Neural cell (in vitro differentiated cells): ENCODE measurements at regions not wholly inside any gene's neighbourhood (a gene's known extent, or its start where the extent isn't known, plus 50 kb on each side); places are given as distances from the start of the nearest gene placed in this dataset.

Experiments used
- H2AFZ ChIP-seq: fragments of 200-600, 300-800 bp; sonication (generic), shearing (Covaris generic); 2 replicates; pipeline ENCODE4 v1.6.0; 2014; ENCODE audit warnings: low read depth, mild to moderate bottlenecking, antibody characterized with exemption, low read length, moderate library complexity
- H3F3A ChIP-seq: fragments of 200-600 bp; shearing (Covaris generic); 2 replicates; pipeline ENCODE4 v1.6.1; 2016; ENCODE audit warnings: mild to moderate bottlenecking, moderate library complexity, mixed read lengths, antibody characterized with exemption, low read length; ENCODE audit not compliant: insufficient read depth, poor library complexity, severe bottlenecking
- H3K27ac ChIP-seq: fragments of 200-600, 300-800 bp; sonication (generic), shearing (Covaris generic); 2 replicates; pipeline ENCODE4 v1.5.1; 2014; ENCODE audit warnings: mild to moderate bottlenecking, low read length, moderate library complexity
- H3K27me3 ChIP-seq: fragments of 300-800, 200-600 bp; sonication (generic), shearing (Covaris generic); 2 replicates; pipeline ENCODE4 v1.6.0; 2014; ENCODE audit warnings: mild to moderate bottlenecking, low read depth, low read length, moderate library complexity; ENCODE audit not compliant: insufficient read depth
- H3K36me3 ChIP-seq: fragments of 300-800, 200-600 bp; sonication (generic), shearing (Covaris generic); 2 replicates; pipeline ENCODE4 v1.5.1; 2014; ENCODE audit warnings: mild to moderate bottlenecking, antibody characterized with exemption, low read length, moderate library complexity; ENCODE audit not compliant: insufficient read depth
- H3K4me2 ChIP-seq: fragments of 300-800, 200-600 bp; sonication (generic), shearing (Covaris generic); 2 replicates; pipeline ENCODE4 v1.6.0; 2014; ENCODE audit warnings: mild to moderate bottlenecking, low read length
- H3K4me3 ChIP-seq: fragments of 300-800, 200-600 bp; sonication (generic), shearing (Covaris generic); 2 replicates; pipeline ENCODE4 v1.5.1; 2014; ENCODE audit warnings: mild to moderate bottlenecking, low read length, moderate library complexity
- H3K79me2 ChIP-seq: fragments of 200-600 bp; shearing (Covaris generic); replicated peaks from 2 replicates; pipeline ENCODE4 v1.6.0; 2014; ENCODE audit warnings: mild to moderate bottlenecking, low read length, moderate library complexity; ENCODE audit not compliant: insufficient read depth
- H3K9ac ChIP-seq: fragments of 300-800, 200-600 bp; sonication (generic), shearing (Covaris generic); 2 replicates; pipeline ENCODE4 v1.6.1; 2016; ENCODE audit warnings: mild to moderate bottlenecking, low read length, mixed read lengths
- H3K9me2 ChIP-seq: fragments of 200-600 bp; shearing (Covaris generic); 2 replicates; pipeline ENCODE4 v1.6.1; 2016; ENCODE audit warnings: mild to moderate bottlenecking, low read length, mixed read lengths; ENCODE audit not compliant: insufficient read depth
- H3K9me3 ChIP-seq: fragments of 200-600, 300-800 bp; sonication (generic), shearing (Covaris generic); 2 replicates; pipeline ENCODE4 v1.6.1; 2016; ENCODE audit warnings: mild to moderate bottlenecking, mixed run types, low read length, moderate library complexity, mixed read lengths
- H4K20me1 ChIP-seq: fragments of 200-600 bp; shearing (Covaris generic); 2 replicates; pipeline ENCODE4 v1.6.1; 2016; ENCODE audit warnings: mild to moderate bottlenecking, mixed run types; ENCODE audit not compliant: insufficient read depth
- CTCF ChIP-seq: fragments of 450-650 bp; IDR thresholded peaks from 2 replicates; pipeline ENCODE4 v1.5.1; 2014; ENCODE audit warnings: antibody characterized with exemption, mild to moderate bottlenecking, moderate library complexity; ENCODE audit not compliant: poor library complexity, severe bottlenecking
- EP300 ChIP-seq: fragments of 450-650 bp; conservative IDR thresholded peaks from 2 replicates; pipeline ENCODE4 v1.6.1; 2014; ENCODE audit warnings: antibody characterized with exemption, mild to moderate bottlenecking, moderate library complexity; ENCODE audit not compliant: poor library complexity, severe bottlenecking
- EZH2 ChIP-seq: fragments of 200-600, 300-800 bp; shearing (Covaris generic), sonication (generic); IDR thresholded peaks from 2 replicates; pipeline ENCODE4 v1.6.1; 2014; ENCODE audit warnings: antibody characterized with exemption, low read length, borderline replicate concordance, mild to moderate bottlenecking; ENCODE audit not compliant: insufficient read depth, poor library complexity, severe bottlenecking
- MXI1 ChIP-seq: fragments of 450-650 bp; conservative IDR thresholded peaks from 2 replicates; pipeline ENCODE4 v1.6.1; 2014; ENCODE audit warnings: antibody characterized with exemption, mild to moderate bottlenecking; ENCODE audit not compliant: poor library complexity, severe bottlenecking
- POLR2AphosphoS5 ChIP-seq: IDR thresholded peaks from 2 replicates; pipeline ENCODE4 v1.6.1; 2012
- RAD21 ChIP-seq: fragments of 450-650 bp; conservative IDR thresholded peaks from 2 replicates; pipeline ENCODE4 v1.6.1; 2014; ENCODE audit warnings: antibody characterized with exemption, mild to moderate bottlenecking, moderate library complexity
- REST ChIP-seq: IDR thresholded peaks from 2 replicates; pipeline ENCODE4 v1.6.1; 2012; ENCODE audit warnings: borderline replicate concordance
- SMC3 ChIP-seq: fragments of 450-650 bp; conservative IDR thresholded peaks from 2 replicates; pipeline ENCODE4 v1.6.1; 2014; ENCODE audit warnings: antibody characterized with exemption, mild to moderate bottlenecking, moderate library complexity; ENCODE audit not compliant: poor library complexity
- TAF1 ChIP-seq: IDR thresholded peaks from 2 replicates; pipeline ENCODE4 v1.6.1; 2012; ENCODE audit warnings: low read depth

- Histone ChIP-seq H3K27ac (no peak overlapping the region), H3K4me3 (no peak overlapping the region), H3K36me3 (no peaks in the 10 kb centered on the region), H3K27me3 (no peaks in the 10 kb centered on the region), H2AFZ (no peak overlapping the region), H3K79me2 (no peaks in the 10 kb centered on the region), H3K9ac (no peak overlapping the region), H4K20me1 (no peaks in the 10 kb centered on the region), H3F3A (no peaks in the 10 kb centered on the region), H3K9me3 (no peaks in the 10 kb centered on the region), H3K9me2 (no peaks in the 10 kb centered on the region), H3K4me2 (no peak overlapping the region)
- TF ChIP-seq EP300: no peak
- TF ChIP-seq MXI1: no peak
- no peak for TF ChIP-seq EZH2
- no peak for TF ChIP-seq SMC3
Observed at GRCh38 chr18:34600874-34601656, 109.0 kb upstream of the DTNA start.

- no peak overlapping the region for H3K4me3 ChIP-seq
- no peaks in the 10 kb centered on the region for H3K36me3 ChIP-seq
- no peaks in the 10 kb centered on the region for H3K27me3 ChIP-seq
- no peaks in the 10 kb centered on the region for H3K79me2 ChIP-seq
- no peak overlapping the region for H3K4me2 ChIP-seq
- no peak for TF ChIP-seq CTCF
- TF ChIP-seq REST: no peak
- no peak for TF ChIP-seq MXI1
- no peaks in the 10 kb centered on the region for H4K20me1 ChIP-seq
- H3K9ac ChIP-seq: no peak overlapping the region
- no peaks in the 10 kb centered on the region for H3K9me2 ChIP-seq
- no peaks in the 10 kb centered on the region for H3K9me3 ChIP-seq
- no peak overlapping the region for H3K27ac ChIP-seq
- no peak overlapping the region for H2AFZ ChIP-seq
- H3F3A ChIP-seq: no peaks in the 10 kb centered on the region
Observed at GRCh38 chr18:34604591-34604990, 105.5 kb upstream of the DTNA start.

- no peaks in the 10 kb centered on the region for H3F3A ChIP-seq
- no peaks in the 10 kb centered on the region for H4K20me1 ChIP-seq
- H3K27me3 ChIP-seq: no peaks in the 10 kb centered on the region
- H3K4me2 ChIP-seq: no peak overlapping the region
- H3K9me3 ChIP-seq: no peaks in the 10 kb centered on the region
- no peaks in the 10 kb centered on the region for H3K36me3 ChIP-seq
- no peaks in the 10 kb centered on the region for H3K79me2 ChIP-seq
- H2AFZ ChIP-seq: no peak overlapping the region
- H3K9me2 ChIP-seq: no peaks in the 10 kb centered on the region
- no peak overlapping the region for H3K9ac ChIP-seq
- no peak overlapping the region for H3K27ac ChIP-seq
- TF ChIP-seq EP300: no peak
- TF ChIP-seq MXI1: no peak
- no peak for TF ChIP-seq SMC3
- no peak for TF ChIP-seq REST
- TF ChIP-seq CTCF: no peak
- TF ChIP-seq RAD21: no peak
- no peak for TF ChIP-seq TAF1
- no peak for TF ChIP-seq EZH2
- no peak for TF ChIP-seq POLR2AphosphoS5
- H3K4me3 ChIP-seq: no peak overlapping the region
Observed at GRCh38 chr18:34606851-34607250, 103.2 kb upstream of the DTNA start.
